ENCODE measurements at regions not wholly inside any gene's neighbourhood (a gene's known extent, or its start where the extent isn't known, plus 50 kb on each side); places are given as distances from the start of the nearest gene placed in this dataset.

DNA sequence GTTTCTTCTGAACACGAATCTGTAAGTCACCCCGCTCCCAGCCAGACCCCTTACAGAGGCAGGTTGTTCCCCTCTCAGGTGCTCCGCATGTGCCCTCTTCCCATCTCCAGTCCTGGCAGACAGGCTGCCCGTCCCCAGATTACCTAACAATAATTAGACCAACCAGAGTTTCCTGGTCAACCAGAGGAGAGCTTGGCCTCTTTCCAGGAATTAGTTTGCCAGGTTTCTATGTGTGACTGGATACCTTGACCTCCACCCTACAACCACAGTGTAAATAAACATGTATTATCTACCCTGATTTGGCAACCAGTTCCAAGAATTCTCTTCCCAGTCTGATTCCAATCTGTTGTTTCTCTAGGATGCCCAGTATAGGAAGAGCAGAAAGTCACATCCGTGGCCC, 178.0 kb upstream of the UMPS start (continued):
- TF ChIP-seq, protein P1, sequence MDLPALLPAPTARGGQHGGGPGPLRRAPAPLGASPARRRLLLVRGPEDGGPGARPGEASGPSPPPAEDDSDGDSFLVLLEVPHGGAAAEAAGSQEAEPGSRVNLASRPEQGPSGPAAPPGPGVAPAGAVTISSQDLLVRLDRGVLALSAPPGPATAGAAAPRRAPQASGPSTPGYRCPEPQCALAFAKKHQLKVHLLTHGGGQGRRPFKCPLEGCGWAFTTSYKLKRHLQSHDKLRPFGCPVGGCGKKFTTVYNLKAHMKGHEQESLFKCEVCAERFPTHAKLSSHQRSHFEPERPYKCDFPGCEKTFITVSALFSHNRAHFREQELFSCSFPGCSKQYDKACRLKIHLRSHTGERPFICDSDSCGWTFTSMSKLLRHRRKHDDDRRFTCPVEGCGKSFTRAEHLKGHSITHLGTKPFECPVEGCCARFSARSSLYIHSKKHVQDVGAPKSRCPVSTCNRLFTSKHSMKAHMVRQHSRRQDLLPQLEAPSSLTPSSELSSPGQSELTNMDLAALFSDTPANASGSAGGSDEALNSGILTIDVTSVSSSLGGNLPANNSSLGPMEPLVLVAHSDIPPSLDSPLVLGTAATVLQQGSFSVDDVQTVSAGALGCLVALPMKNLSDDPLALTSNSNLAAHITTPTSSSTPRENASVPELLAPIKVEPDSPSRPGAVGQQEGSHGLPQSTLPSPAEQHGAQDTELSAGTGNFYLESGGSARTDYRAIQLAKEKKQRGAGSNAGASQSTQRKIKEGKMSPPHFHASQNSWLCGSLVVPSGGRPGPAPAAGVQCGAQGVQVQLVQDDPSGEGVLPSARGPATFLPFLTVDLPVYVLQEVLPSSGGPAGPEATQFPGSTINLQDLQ (CRISPR knock-in tag; IDR thresholded peaks at IDR 0.05), result no peak
- TF ChIP-seq SMYD3 (CRISPR knock-in tag; IDR thresholded peaks at IDR 0.05) (peak; percentile 56; the same call in 1 of the 2 replicates), MEF2D (CRISPR knock-in tag; IDR thresholded peaks at IDR 0.05) (peak; percentile 77; the same call in 1 of the 2 replicates), NONO (IDR thresholded peaks at IDR 0.05) (no peak), NONO (CRISPR knock-in tag; conservative IDR thresholded peaks at IDR 0.05) (0 out of 2 replicates have a peak, but pooled peaks have one; percentile 30), NR2F6 (IDR thresholded peaks at IDR 0.05) (peak; percentile 95), NR2F6 (CRISPR knock-in tag; IDR thresholded peaks at IDR 0.05) (peak; percentile 96), SIX4 (CRISPR knock-in tag; IDR thresholded peaks at IDR 0.05) (0 out of 2 replicates have a peak, but pooled peaks have one; percentile 27), MBD4 (IDR thresholded peaks at IDR 0.05; ENCODE audit: borderline replicate concordance, low read length) (0 out of 2 replicates have a peak, but pooled peaks have one; percentile 33), MED8 (CRISPR knock-in tag; IDR thresholded peaks at IDR 0.05; ENCODE audit: insufficient replicate concordance) (no peak), ZNF878 (CRISPR knock-in tag; IDR thresholded peaks at IDR 0.05) (peak; percentile 65)
- TF ChIP-seq, protein P2, sequence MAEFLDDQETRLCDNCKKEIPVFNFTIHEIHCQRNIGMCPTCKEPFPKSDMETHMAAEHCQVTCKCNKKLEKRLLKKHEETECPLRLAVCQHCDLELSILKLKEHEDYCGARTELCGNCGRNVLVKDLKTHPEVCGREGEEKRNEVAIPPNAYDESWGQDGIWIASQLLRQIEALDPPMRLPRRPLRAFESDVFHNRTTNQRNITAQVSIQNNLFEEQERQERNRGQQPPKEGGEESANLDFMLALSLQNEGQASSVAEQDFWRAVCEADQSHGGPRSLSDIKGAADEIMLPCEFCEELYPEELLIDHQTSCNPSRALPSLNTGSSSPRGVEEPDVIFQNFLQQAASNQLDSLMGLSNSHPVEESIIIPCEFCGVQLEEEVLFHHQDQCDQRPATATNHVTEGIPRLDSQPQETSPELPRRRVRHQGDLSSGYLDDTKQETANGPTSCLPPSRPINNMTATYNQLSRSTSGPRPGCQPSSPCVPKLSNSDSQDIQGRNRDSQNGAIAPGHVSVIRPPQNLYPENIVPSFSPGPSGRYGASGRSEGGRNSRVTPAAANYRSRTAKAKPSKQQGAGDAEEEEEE (CRISPR knock-in tag; IDR thresholded peaks at IDR 0.05; ENCODE audit: borderline replicate concordance), result no peak
- TF ChIP-seq, protein P3, sequence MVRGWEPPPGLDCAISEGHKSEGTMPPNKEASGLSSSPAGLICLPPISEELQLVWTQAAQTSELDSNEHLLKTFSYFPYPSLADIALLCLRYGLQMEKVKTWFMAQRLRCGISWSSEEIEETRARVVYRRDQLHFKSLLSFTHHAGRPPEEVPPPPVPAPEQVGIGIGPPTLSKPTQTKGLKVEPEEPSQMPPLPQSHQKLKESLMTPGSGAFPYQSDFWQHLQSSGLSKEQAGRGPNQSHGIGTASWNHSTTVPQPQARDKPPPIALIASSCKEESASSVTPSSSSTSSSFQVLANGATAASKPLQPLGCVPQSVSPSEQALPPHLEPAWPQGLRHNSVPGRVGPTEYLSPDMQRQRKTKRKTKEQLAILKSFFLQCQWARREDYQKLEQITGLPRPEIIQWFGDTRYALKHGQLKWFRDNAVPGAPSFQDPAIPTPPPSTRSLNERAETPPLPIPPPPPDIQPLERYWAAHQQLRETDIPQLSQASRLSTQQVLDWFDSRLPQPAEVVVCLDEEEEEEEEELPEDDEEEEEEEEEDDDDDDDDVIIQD (CRISPR knock-in tag; IDR thresholded peaks at IDR 0.05; ENCODE audit: low read depth), result peak; percentile 42; the same call in 1 of the 2 replicates
- TF ChIP-seq, protein P4, sequence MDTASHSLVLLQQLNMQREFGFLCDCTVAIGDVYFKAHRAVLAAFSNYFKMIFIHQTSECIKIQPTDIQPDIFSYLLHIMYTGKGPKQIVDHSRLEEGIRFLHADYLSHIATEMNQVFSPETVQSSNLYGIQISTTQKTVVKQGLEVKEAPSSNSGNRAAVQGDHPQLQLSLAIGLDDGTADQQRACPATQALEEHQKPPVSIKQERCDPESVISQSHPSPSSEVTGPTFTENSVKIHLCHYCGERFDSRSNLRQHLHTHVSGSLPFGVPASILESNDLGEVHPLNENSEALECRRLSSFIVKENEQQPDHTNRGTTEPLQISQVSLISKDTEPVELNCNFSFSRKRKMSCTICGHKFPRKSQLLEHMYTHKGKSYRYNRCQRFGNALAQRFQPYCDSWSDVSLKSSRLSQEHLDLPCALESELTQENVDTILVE (CRISPR knock-in tag; IDR thresholded peaks at IDR 0.05), result peak; percentile 32; the same call in 1 of the 2 replicates
- TF ChIP-seq, protein P5, sequence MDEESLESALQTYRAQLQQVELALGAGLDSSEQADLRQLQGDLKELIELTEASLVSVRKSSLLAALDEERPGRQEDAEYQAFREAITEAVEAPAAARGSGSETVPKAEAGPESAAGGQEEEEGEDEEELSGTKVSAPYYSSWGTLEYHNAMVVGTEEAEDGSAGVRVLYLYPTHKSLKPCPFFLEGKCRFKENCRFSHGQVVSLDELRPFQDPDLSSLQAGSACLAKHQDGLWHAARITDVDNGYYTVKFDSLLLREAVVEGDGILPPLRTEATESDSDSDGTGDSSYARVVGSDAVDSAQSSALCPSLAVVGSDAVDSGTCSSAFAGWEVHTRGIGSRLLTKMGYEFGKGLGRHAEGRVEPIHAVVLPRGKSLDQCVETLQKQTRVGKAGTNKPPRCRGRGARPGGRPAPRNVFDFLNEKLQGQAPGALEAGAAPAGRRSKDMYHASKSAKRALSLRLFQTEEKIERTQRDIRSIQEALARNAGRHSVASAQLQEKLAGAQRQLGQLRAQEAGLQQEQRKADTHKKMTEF (CRISPR knock-in tag; IDR thresholded peaks at IDR 0.05), result peak; percentile 83
- TF ChIP-seq, protein P6, sequence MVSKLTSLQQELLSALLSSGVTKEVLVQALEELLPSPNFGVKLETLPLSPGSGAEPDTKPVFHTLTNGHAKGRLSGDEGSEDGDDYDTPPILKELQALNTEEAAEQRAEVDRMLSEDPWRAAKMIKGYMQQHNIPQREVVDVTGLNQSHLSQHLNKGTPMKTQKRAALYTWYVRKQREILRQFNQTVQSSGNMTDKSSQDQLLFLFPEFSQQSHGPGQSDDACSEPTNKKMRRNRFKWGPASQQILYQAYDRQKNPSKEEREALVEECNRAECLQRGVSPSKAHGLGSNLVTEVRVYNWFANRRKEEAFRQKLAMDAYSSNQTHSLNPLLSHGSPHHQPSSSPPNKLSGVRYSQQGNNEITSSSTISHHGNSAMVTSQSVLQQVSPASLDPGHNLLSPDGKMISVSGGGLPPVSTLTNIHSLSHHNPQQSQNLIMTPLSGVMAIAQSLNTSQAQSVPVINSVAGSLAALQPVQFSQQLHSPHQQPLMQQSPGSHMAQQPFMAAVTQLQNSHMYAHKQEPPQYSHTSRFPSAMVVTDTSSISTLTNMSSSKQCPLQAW (CRISPR knock-in tag; IDR thresholded peaks at IDR 0.05), result 0 out of 2 replicates have a peak, but pooled peaks have one; percentile 28

Measured in HepG2 (cell line).